Stimulated activated naive CD4-positive, alpha-beta T cell treated with Interleukin-2 at 50 U/mL for 16 hours (primary cell): ENCODE measurements at regions not wholly inside any gene's neighbourhood (a gene's known extent, or its start where the extent isn't known, plus 50 kb on each side); places are given as distances from the start of the nearest gene placed in this dataset.
"Not testable (repeated sequence)": the region's sequence is repeated elsewhere in the genome, so short reads cannot be mapped to it uniquely, and the experiment has no call there.

Source experiments
- DNase-seq: peaks from one replicate; lab custom pipeline; 2025; lab: John Stamatoyannopoulos, UW

DNA sequence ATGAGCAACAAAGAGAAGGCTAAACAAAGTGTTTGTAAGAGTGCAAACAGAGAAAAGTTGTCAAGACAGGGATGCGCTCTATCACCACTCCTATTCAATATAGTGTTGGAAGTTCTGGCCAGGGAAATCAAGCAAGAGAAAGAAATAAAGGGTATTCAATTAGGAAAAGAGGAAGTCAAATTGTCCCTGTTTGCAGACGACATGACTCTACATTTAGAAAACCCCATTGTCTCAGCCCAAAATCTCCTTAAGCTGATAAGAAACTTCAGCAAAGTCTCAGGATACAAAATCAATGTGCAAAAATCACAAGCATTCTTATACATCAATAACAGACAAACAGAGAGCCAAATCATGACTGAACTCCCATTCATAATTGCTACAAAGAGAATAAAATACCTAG, 143.4 kb upstream of the POGK start:
- DNase-seq, result not testable (repeated sequence)

DNA sequence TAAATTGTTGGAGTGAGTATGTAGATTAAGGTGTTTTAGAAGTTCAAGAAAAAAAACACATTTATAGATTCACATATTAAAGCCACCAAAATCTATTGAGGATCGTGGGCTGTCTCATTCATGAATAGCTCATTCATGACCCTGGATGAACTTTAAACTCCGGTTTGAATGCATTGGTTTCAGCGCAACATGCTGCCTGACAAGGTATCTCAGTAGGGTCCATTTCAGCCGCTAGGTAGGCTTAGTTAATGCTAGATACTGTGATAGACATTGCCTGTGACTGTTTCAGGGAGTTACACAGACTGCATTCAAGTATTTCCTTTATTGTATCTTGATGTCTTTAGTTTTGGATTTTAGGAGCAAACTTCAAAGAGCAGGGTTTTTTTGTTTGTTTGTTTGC, 140.5 kb upstream of the POGK start:
- no peak for DNase-seq

DNA sequence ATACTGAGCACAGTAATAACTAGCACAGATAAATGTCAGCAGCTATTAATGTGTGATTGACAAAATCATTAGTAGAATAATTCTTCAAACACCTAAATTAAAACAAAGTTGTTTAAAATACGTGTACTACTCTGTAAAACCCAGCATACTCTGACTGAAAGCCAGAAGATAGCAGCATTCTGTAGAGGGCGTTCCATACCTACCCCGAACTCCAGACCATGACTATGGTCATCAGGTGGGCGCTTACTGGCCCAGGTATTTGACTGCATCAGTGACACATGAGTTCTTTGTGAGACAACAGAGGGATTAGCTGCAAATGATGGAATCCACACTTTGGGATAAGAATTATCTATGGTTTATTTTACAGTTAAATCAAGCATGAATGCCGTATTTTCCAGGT, 139.7 kb upstream of the POGK start:
- no peak for DNase-seq

DNA sequence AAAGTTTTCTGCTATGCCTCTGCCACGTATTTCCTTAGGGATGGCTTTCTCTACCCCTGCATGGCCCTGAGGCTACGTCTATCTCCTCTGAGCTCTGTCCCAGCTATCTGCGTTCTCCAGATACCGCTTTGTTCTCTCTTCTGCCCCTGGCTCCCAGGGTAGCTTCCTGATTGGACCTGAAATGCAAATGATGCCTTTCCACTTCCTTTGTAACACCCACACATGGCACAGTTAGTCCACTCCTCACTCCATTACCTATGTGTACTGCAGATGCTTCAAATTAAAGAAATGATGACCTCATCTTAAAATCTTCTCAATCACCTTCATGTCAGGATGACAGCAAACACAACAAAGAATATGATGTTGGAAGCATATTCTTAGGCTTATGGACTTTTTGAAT, 138.6 kb upstream of the POGK start:
- no peak for DNase-seq

DNA sequence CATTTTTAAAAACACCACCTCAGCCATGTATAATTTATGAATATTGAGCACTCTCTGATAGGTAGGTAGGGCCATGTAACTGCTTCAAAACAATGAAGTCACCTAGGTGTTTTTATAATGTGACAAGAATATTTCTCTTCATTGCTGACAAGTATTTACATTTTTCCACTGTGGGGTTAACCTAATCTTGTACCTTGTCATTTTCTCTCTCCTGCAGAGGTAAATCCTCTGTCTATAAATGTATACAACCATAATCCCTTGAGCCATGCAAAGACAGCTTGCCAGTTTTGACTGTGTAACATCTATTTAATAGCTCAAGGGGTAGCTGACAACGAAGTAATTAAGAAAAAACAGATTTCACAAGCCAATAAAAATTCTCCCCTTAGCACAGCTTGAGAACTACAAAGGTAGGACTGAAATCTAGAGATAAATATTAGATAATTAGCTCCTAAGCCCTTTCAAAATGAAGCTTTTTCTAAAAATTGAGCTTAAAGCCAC, 137.6 kb upstream of the POGK start:
- no peak for DNase-seq

DNA sequence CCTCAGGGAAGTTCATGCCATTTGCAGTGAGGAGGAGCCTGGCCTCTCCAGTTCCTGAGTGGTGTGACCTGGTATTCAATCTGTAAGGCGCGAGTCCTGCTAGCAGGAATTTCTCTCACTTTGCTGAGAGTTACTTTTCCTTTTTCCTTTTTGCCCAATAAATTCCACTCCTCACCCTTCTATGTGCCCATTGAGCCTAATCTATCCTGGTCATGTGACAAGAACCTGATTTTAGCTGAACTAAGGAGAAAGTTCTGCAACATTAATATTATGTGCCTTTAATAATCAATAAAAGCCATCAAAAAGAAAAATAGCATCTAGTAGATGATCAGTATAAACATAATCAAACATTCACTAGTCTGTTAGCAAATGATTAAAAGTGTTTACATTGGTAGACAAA, 136.1 kb upstream of the POGK start:
- DNase-seq, result no peak

DNA sequence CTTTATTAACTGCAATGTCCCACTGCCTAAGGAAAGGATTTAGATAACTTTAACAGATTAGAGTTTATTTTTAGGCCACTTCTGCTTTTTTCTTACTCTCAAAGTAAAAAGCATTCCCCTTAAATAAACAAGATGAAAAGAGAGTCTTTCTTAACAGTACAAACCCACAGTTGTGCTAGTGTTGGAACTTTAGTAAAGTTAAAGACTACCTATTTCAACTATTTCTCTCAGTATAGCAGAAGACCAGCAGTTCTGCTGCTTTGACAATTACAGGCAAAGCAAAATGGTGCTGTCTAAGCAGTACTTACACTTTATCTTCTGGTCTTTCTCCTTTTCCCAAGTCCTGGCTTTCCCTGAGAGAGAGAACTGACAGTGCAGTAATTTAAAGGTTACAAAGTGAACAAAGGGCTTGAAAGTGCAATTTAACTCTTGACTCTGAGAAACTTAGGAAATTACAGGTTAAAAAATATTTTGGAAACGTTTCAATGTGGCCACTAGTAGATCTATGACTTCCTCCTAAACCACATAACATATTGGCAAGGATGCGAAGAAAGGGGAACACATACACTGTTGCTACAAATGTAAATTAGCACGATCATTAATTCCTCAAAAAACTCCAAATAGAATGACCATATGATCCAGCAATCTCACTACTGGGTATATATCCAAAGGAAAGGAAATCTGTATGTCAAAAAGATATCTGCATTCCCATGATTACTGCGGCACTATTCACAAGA, 135.4 kb upstream of the POGK start:
- DNase-seq, result no peak

DNA sequence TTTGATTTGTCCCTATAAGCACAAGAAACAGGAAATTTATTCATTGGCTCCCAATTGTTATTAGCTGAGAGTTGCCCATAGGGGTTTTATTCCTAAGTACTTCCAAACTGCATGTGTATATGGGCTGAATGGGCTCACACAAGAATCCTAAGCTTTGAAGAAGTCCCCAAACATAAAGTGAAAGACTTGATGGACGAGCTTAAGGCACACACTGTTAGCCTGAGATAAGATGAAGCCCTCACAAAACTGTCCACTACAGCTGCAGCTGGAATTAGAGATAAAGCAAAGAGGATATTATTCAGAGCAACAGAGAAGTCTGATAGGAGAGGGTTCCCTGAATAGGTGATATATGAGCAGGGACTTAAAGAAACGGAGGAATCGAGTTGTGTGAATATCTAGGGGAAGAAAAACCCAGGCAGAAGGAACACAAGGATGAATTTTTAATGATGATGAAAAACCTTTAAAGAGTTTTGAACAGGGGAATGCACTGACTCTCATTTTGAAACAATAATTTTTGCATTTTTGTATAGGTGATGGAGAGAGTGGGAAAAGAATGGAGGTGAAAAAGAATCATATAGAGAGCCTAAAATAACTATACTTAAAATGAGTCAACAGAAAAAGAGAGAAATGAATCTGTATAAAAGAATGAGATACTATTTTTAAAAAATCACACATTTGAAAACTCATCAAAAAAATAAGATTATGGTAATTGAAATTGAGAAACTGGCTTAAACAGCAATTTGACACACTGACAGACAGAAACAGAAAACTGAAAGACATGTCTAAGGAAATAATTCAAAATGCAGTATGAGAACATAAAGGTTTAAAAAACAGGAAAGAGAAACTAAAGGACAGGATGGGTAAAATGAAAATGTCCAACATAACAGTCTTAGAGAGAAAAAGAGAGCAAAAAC, 133.6 kb upstream of the POGK start:
- no peak for DNase-seq

DNA sequence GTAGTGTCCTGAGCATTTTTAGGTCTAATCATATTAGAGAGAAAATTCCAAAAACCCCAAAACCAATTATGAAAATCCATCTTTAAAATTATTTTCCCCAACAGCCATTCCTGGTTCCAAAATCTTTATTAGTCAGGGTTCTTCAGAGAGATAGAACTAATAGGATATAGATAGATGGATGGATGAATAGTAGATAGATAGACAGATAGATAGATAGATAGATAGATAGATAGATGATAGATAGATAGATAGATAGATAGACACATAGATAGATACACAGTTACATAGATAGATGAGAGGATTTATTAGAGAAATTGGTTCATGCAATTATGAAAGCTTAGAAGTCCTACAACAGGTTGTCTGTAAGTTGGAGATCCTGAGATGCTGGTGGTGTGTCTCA, 122.7 kb upstream of the POGK start:
- no peak for DNase-seq

DNA sequence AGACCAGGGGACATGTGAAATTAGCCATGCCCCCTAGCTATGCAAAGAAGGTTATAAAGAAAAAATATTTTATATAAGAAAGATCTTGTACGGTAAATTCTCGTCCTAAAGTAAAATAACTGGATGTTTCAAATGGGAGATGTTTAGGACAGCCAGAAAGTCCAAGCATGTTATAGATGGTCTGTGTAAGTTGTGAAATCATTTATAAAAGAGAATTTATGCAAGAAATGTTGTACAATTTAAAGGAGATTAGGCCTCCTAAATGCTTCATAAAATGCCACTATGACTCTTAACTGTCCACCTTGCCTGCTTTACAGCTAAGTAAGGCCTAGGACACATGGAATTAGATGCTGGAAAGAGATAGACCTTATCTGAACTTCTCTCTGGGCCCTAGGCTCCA, 118.1 kb upstream of the POGK start:
- no peak for DNase-seq

DNA sequence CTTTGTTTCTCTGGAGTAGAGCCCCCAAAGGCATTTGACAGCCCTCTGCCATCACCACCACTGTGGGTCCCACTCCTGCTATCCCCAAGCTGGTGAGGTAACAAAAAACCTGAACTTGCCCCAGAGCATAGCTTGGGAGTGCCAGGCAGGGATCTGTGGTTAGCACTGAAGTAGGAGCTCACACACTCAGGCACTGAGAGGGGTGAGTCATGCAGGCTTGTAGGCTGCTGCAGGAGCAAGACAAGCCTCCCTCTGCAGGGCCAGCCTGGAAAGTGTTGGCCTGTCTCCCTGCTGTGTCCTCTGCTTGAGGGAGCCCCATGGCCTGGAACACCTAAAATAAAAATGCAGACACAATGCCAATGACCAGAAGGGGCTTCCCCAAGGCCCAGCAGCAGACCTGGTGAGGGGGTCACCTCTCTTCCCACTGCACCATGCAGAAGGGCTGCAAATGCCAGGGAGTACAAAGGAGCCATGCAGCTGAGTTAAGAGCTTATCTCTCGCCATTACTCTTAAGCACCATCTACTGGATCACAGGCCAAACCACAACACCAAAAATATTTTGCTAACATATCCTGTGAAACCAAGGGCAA, 108.9 kb upstream of the POGK start:
- no peak for DNase-seq

DNA sequence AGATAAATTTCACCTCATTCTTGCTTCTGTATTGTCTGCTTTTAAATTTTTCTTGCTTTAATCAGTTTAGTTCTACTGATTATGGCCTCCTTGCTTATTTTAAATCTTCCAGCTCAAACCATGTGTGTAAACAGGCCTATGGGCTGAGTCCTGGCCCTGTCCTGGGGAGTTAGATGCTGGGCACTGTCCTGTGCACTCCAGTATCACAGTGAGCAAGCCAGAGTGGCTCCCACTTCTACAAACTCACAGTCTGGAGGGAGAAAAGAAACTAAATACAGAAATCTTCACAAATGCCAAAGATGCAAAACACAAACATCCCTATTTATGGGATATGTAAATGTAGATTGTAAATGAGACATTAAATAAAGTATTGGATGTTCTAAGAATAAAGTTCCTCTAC, 101.1 kb upstream of the POGK start:
- DNase-seq, result no peak

DNA sequence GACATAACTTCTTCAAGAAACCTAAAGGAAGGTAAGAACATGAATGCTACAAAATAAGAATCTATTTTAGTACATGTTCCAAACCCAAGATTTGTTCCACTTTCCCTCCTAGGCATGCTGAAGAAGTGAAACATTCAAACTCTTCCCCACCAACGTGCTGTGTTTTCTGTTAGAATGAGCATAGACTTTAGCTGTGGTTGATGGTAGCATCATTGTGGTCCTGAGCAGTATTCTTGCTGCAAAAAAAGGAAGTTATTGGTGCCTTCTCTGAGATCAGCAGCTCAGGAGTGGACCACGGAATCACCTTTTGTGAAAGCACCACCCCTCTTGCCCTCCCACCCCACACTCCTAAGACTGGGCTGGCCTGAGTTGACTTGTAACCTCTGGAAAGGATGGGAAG, 100.4 kb upstream of the POGK start:
- no peak for DNase-seq

DNA sequence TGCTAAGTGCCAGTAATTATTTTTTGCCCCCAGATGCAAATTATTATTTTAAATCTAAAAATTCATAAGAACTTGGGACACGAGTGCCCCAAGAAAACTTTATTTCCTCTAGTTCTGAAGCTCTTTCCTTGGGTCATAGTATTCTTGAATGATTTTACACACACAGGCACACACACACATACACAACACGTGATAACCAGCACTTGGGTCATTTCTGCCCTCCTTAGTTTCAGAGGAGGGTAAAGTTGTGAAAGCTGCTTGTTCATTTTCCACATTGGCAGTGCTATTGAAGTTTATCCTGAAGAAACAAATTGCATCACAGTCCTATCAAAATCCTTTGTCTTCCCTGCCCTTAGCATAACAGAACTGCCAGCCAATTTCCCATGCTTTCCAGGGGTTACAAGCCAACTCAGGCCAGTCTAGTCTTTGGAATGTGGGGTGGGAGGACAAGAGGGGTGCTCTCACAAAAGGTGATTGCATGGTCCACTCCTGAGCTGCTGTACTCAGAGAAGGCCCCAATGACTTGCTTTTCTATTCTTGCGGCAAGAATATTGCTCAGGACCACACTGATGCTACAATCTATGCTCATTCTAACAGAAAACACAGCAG, 98.5 kb upstream of the POGK start:
- DNase-seq, result no peak

DNA sequence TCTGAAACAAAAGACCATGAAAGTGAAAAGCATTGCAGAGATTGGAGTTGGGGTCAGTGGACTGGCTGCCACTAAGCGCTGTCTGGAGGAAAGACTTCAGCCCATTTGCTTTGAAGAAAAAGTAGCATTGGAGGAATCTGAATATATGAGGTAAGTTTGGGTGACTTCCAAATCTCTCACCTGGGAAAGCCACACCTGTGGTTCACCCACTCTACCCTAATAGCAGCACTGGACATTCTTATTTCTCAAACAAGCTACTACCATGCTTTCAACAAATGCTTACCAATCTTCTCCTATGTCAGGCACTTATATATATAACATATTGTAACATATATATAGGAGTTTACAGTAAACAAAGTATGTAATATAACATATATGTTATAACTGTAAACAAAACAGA, 76.0 kb upstream of the POGK start:
- no peak for DNase-seq

DNA sequence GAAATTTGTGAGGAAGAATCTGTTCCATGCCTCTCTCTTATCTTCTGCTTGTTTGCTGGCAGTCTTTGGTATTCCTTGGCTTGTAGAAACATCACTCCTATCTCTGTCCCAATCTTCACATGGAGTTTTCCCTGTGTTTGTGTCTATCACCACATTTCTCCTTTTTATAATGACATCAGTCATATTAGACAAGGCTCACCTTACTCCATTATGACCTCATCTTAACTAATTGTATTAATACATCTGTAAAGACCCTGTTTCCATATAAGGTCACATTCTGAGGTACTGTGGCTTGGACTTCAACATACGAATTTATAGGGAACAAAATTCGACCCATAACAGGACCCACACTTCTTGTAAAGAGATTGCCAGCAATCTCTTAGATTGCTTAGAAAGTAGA, 72.3 kb upstream of the POGK start:
- no peak for DNase-seq

DNA sequence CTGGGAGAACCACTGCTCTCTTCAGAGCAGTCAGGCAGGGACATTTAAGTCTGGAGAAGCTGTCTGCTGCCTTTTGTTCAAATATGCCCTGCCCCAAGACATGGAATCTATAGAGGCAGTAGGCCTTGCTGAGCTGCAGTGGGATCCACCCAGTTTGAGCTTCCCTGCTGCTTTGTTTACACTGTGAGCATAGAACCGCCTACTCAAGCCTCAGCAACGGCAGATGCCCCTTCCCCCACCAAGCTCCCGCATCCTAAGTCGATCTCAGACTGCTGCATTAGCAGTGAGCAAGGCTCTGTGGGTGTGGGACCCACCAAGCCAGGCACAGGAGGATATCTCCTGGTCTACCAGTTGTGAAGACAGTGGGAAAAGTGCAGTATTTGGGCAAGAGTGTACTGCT, 54.6 kb upstream of the POGK start:
- not testable (repeated sequence) for DNase-seq

DNA sequence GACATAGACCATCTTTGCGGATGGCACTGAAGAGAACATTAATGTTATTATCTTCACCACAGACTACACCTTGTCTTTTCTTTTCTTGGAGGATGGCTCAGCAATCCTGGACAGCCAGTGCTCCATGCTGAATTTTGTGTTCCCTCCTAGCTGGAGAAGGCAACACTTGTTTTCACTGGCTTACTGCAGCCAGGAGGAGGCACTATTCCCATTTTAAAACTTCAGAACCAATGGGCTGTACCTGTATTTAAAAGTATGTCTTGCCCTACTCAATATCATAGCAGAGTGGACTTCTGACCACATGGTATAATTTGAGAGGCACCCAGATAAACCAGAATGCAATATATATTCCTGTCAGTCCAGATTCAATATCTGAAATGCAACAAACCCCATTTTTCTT, 53.3 kb upstream of the POGK start:
- no peak for DNase-seq

DNA sequence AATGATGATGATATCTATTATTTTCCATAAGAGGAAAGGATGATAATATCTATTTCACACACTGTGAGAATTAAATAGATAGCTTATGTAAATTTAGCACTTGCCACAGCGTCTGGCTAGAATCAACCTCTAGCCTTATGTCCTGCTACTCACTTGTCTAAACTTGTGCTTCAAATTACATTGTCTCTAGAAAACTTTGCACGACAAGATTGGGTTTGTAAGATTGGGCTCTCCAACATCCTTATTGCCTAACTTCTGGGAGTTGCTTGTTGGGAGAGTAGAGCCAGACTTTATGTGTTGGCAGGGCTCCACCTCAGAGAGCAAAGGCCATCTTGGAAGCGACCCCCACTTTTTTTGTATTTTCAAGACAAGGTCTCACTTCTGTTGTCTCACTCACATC, 50.0 kb upstream of the POGK start:
- DNase-seq, result no peak
